22Rv1 (cell line): ENCODE measurements at regions not wholly inside any gene's neighbourhood (a gene's known extent, or its start where the extent isn't known, plus 50 kb on each side); places are given as distances from the start of the nearest gene placed in this dataset.

Experiments
- ZFX ChIP-seq: fragments of 450-650 bp; IDR thresholded peaks from 2 replicates; pipeline ENCODE4 v1.6.1; 2017; ENCODE audit warnings: antibody characterized with exemption, borderline replicate concordance
- TF ChIP-seq, protein P1 (sequence below): fragments of 450-650 bp; IDR thresholded peaks from 2 replicates; pipeline ENCODE4 v1.5.1; 2017; ENCODE audit warnings: mild to moderate bottlenecking

DNA sequence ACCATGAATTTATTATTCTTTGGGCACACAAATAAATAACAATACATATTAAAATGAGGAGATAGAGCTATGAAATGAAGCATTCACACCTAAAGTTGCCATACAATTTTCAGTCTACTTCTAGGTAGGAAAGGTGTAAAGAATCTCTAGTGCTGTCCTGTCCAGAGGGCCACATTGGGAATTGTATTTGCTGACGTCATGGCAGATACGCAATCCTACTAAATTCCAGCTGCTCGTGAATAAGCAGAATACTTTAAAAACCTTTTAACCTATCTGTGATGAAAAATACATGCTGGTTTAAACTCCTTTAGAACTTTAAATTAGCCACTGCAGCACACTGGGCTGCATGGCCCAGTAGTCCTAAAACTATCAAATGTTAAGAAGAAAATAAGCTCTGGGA is 236.1 kb downstream of the FSCB start:
- TF ChIP-seq, protein P1, sequence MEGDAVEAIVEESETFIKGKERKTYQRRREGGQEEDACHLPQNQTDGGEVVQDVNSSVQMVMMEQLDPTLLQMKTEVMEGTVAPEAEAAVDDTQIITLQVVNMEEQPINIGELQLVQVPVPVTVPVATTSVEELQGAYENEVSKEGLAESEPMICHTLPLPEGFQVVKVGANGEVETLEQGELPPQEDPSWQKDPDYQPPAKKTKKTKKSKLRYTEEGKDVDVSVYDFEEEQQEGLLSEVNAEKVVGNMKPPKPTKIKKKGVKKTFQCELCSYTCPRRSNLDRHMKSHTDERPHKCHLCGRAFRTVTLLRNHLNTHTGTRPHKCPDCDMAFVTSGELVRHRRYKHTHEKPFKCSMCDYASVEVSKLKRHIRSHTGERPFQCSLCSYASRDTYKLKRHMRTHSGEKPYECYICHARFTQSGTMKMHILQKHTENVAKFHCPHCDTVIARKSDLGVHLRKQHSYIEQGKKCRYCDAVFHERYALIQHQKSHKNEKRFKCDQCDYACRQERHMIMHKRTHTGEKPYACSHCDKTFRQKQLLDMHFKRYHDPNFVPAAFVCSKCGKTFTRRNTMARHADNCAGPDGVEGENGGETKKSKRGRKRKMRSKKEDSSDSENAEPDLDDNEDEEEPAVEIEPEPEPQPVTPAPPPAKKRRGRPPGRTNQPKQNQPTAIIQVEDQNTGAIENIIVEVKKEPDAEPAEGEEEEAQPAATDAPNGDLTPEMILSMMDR = no peak
- TF ChIP-seq ZFX = no peak
